IPS DF 6.9 (cell line): ENCODE measurements at regions not wholly inside any gene's neighbourhood (a gene's known extent, or its start where the extent isn't known, plus 50 kb on each side); places are given as distances from the start of the nearest gene placed in this dataset.

Experiments
- DNase-seq: peaks from one replicate; pipeline ENCODE4 v3.0.0-alpha.2; 2013; ENCODE audit warnings: low read depth, low spot score
- H3K27ac ChIP-seq: one replicate; pipeline ENCODE4 v1.5.1; 2013; ENCODE audit warnings: low read length, control low read depth
- H3K27me3 ChIP-seq: 2 replicates; pipeline ENCODE4 v1.6.1; 2013; ENCODE audit warnings: mild to moderate bottlenecking, low read length; ENCODE audit not compliant: control insufficient read depth, insufficient read depth
- H3K36me3 ChIP-seq: 2 replicates; pipeline ENCODE4 v1.6.1; 2013; ENCODE audit warnings: low read length; ENCODE audit not compliant: control insufficient read depth, insufficient read depth
- H3K4me1 ChIP-seq: 2 replicates; pipeline ENCODE4 v1.6.1; 2013; ENCODE audit warnings: low read length; ENCODE audit not compliant: control insufficient read depth, insufficient read depth
- H3K4me3 ChIP-seq: 2 replicates; pipeline ENCODE4 v1.5.1; 2013; ENCODE audit warnings: mild to moderate bottlenecking, low read length
- H3K9me3 ChIP-seq: 2 replicates; pipeline ENCODE4 v1.6.1; 2013; ENCODE audit warnings: low read length, inconsistent platforms; ENCODE audit not compliant: control insufficient read depth, insufficient read depth
- WGBS: extraction: QIAGEN DNeasy Blood & Tissue Kit; methylation state at CpG from one replicate; pipeline ENCODE4 v1.1.7; 2013; ENCODE audit warnings: mixed read lengths, missing lambda C conversion rate; ENCODE audit not compliant: insufficient read length, insufficient coverage; 5-methylcytosine and 5-hydroxymethylcytosine counted together

DNA sequence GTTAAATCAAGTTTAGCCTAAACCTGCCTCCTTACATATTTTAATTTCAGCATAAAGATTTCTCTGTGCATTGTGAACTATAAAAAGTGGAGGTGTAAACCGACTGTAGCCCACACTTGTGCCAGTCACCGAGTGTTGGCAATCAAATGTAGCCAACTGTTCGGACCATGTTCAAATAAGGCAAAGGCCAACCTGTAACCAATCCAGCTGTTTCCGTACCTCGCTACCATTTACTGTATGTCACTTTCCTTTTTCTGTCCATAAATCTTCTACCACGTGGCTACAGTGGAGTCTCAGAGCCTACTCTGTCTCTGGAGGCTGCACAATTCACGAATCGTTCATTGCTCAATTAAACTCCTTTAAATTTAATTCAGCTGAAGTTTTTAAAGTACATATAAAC, 156.0 kb downstream of the SLC25A46 start:
- Histone ChIP-seq H3K27ac (no peak overlapping the region), H3K36me3 (no peaks in the 10 kb centered on the region), H3K4me1 (no peaks in the 10 kb centered on the region), H3K9me3 (no peaks in the 10 kb centered on the region), H3K4me3 (no peak overlapping the region), H3K27me3 (no peaks in the 10 kb centered on the region)
- no CpG with 5 or more reads among the region's 8 CpGs for WGBS
- no peak for DNase-seq

GRCh38 chr5:110896901-110897300, 158.1 kb downstream of the SLC25A46 start:
- H3K36me3 ChIP-seq = no peaks in the 10 kb centered on the region
- no peaks in the 10 kb centered on the region for H3K9me3 ChIP-seq
- H3K4me3 ChIP-seq = no peak overlapping the region
- no peak for DNase-seq
- no peaks in the 10 kb centered on the region for H3K27me3 ChIP-seq
- no peak overlapping the region for H3K27ac ChIP-seq
- no peaks in the 10 kb centered on the region for H3K4me1 ChIP-seq

DNA sequence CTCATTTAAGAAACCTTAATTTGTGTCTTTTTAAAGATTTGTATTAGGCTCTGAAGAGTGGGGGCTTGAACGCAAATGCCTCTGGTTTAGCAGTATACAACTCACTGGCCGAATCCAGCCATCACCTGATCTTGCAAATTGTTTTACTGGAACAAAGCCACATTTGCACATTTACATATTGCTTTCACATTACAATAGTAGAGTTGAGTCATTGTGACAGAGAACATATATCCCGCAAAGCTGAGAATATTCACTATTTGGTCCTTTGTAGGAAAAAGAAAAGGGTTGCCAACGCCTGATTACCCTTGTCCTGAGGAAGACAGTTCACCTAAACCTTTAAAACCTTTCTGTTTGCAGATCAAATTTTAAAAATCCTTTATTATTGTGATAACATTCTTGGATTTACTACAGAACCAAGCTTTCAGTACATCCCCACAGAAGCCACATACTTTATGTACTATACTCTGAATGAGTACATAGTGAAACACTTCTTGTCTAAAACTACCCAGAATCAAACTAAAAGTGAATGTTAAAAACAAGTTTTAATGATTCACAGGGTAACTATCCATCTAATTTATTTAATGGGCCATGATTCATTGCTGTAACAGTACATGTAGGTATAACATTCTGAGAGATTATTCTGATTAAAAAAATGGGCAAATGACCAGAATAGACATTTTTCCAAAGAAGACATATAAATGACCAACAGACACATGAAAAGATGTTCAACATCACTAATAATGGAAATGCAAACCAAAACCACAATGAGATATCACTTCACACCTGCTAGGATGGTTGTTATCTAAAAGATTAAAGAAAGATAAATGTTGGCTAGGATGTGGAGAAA, 161.0 kb downstream of the SLC25A46 start:
- Histone ChIP-seq H3K4me3 (no peak overlapping the region), H3K9me3 (no peaks in the 10 kb centered on the region), H3K4me1 (no peaks in the 10 kb centered on the region), H3K36me3 (no peaks in the 10 kb centered on the region), H3K27me3 (no peaks in the 10 kb centered on the region), H3K27ac (no peak overlapping the region)
- no peak for DNase-seq
- no CpG with 5 or more reads among the region's 4 CpGs for WGBS

GRCh38 chr5:110900829-110901228, 162.0 kb downstream of the SLC25A46 start:
- Histone ChIP-seq H3K4me1 (no peaks in the 10 kb centered on the region), H3K27ac (no peak overlapping the region), H3K36me3 (no peaks in the 10 kb centered on the region), H3K4me3 (no peak overlapping the region), H3K27me3 (no peaks in the 10 kb centered on the region), H3K9me3 (no peaks in the 10 kb centered on the region)
- DNase-seq = no peak
- no CpG with 5 or more reads among the region's 2 CpGs for WGBS

GRCh38 chr5:110903966-110904365, 165.2 kb downstream of the SLC25A46 start:
- no CpG with 5 or more reads among the region's 3 CpGs for WGBS
- H3K4me1 ChIP-seq = no peaks in the 10 kb centered on the region
- no peak overlapping the region for H3K27ac ChIP-seq
- H3K9me3 ChIP-seq = no peaks in the 10 kb centered on the region
- no peaks in the 10 kb centered on the region for H3K27me3 ChIP-seq
- no peak for DNase-seq
- no peak overlapping the region for H3K4me3 ChIP-seq
- H3K36me3 ChIP-seq = no peaks in the 10 kb centered on the region

GRCh38 chr5:110908848-110909247, 162.7 kb upstream of the TSLP start:
- H3K4me3 ChIP-seq = no peak overlapping the region
- H3K36me3 ChIP-seq = no peaks in the 10 kb centered on the region
- no peaks in the 10 kb centered on the region for H3K4me1 ChIP-seq
- no peak for DNase-seq
- no peaks in the 10 kb centered on the region for H3K9me3 ChIP-seq
- H3K27me3 ChIP-seq = no peaks in the 10 kb centered on the region
- H3K27ac ChIP-seq = no peak overlapping the region

- Histone ChIP-seq H3K9me3 (no peaks in the 10 kb centered on the region), H3K4me3 (no peak overlapping the region), H3K27ac (no peak overlapping the region), H3K4me1 (no peaks in the 10 kb centered on the region), H3K27me3 (no peaks in the 10 kb centered on the region), H3K36me3 (no peaks in the 10 kb centered on the region)
- no CpG with 5 or more reads among the region's 1 CpG for WGBS
- no peak for DNase-seq
Observed at GRCh38 chr5:110909415-110909814, 162.1 kb upstream of the TSLP start.

DNA sequence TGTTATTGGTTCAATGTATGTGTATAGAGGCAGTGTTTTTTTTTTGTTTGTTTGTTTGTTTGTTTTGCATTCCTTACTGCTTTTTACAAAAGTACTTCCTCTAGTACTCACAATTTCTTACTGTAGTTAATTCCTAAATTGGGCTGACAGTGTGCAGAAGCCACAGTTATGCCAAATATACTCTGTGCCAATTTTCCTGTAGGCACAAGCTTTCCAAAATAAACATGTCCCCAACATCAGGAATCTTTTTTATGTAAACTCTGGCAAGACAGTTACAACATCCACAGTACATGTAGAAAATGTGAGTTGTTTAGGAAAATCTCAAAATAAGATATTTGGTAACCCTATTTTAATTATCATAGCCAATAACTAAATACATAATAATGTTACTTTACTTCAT, 161.6 kb upstream of the TSLP start:
- no peak overlapping the region for H3K4me3 ChIP-seq
- no peaks in the 10 kb centered on the region for H3K36me3 ChIP-seq
- H3K27me3 ChIP-seq = no peaks in the 10 kb centered on the region
- no peaks in the 10 kb centered on the region for H3K9me3 ChIP-seq
- no peak for DNase-seq
- H3K27ac ChIP-seq = no peak overlapping the region
- no peaks in the 10 kb centered on the region for H3K4me1 ChIP-seq

DNA sequence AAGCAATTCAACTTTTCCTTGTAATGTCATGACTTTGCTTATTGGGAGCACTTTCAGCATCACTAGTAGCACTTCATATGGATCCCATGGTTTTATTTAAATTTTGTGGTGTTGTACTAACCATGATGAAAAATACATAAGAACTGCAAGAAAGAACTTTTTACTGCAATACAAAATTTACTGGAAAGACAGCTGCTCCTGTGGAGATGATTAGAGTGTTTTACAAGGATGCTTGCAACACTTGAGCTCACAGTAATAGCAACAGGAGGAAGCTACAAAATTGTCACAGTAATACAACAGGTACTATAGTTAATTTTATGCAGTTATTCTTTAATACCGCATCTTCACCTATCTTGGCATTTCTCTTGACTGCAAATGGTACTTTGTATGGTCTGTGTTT, 158.3 kb upstream of the TSLP start:
- no peak overlapping the region for H3K27ac ChIP-seq
- H3K36me3 ChIP-seq = no peaks in the 10 kb centered on the region
- DNase-seq = no peak
- no CpG with 5 or more reads among the region's 1 CpG for WGBS
- H3K27me3 ChIP-seq = no peaks in the 10 kb centered on the region
- no peaks in the 10 kb centered on the region for H3K4me1 ChIP-seq
- H3K9me3 ChIP-seq = no peaks in the 10 kb centered on the region
- H3K4me3 ChIP-seq = no peak overlapping the region

- no peak overlapping the region for H3K4me3 ChIP-seq
- DNase-seq = no peak
- no peaks in the 10 kb centered on the region for H3K4me1 ChIP-seq
- H3K27me3 ChIP-seq = no peaks in the 10 kb centered on the region
- H3K36me3 ChIP-seq = no peaks in the 10 kb centered on the region
- no peak overlapping the region for H3K27ac ChIP-seq
- 100% methylated on average over 1 of the region's 6 CpGs for WGBS
- no peaks in the 10 kb centered on the region for H3K9me3 ChIP-seq
Observed at GRCh38 chr5:110916381-110917049, 155.0 kb upstream of the TSLP start.
